Keratinocyte (primary cell): ENCODE measurements at regions not wholly inside any gene's neighbourhood (a gene's known extent, or its start where the extent isn't known, plus 50 kb on each side); places are given as distances from the start of the nearest gene placed in this dataset.

Experiments
- DNase-seq: peaks from one replicate; pipeline ENCODE4 v3.0.0-alpha.2; 2011; ENCODE audit warnings: low read depth, missing footprints, low spot score
- FAIRE-seq: peaks from 2 replicates; lab custom pipeline; 2011; peaks lifted over from hg19 to GRCh38; lab: Jason Lieb, UNC
- H2AFZ ChIP-seq: 2 replicates; pipeline ENCODE4 v1.6.0; 2012; ENCODE audit warnings: low read length, control low read depth, inconsistent platforms; ENCODE audit not compliant: control insufficient read depth
- H3K27ac ChIP-seq: 2 replicates; pipeline ENCODE4 v1.5.1; 2011; ENCODE audit warnings: low read length; ENCODE audit not compliant: control insufficient read depth, insufficient read depth
- H3K27me3 ChIP-seq: 3 replicates; pipeline ENCODE4 v1.6.0; 2011; ENCODE audit warnings: low read length; ENCODE audit not compliant: control insufficient read depth, insufficient read depth; ENCODE audit errors: extremely low read depth
- H3K36me3 ChIP-seq, 2 experiments: 2 replicates in 1 of 2; 3 replicates in 1 of 2; pipeline ENCODE4 v1.5.1; 2011; ENCODE audit warnings: low read length in 2 of 2, mild to moderate bottlenecking in 1 of 2; ENCODE audit not compliant: control insufficient read depth in 2 of 2, insufficient read depth in 2 of 2; ENCODE audit errors: extremely low read depth in 1 of 2
- H3K4me1 ChIP-seq: 3 replicates; pipeline ENCODE4 v1.5.1; 2011; ENCODE audit warnings: low read length; ENCODE audit not compliant: control insufficient read depth, insufficient read depth; ENCODE audit errors: extremely low read depth
- H3K4me2 ChIP-seq: 3 replicates; pipeline ENCODE4 v1.6.0; 2011; ENCODE audit warnings: low read depth, low read length; ENCODE audit not compliant: control insufficient read depth, insufficient read depth; ENCODE audit errors: extremely low read depth
- H3K4me3 ChIP-seq, 3 experiments: fragments of 200-600 bp in 1 of 3; sonication (generic) in 1 of 3; 2 replicates in 2 of 3; 3 replicates in 1 of 3; pipeline ENCODE4 v1.5.1; 2011 to 2016; ENCODE audit warnings: low read length in 3 of 3, mild to moderate bottlenecking in 3 of 3, control low read depth in 2 of 3, inconsistent platforms in 1 of 3, low read depth in 1 of 3, mixed read lengths in 1 of 3, mixed run types in 1 of 3, moderate library complexity in 1 of 3; ENCODE audit not compliant: control insufficient read depth in 2 of 3, insufficient read depth in 2 of 3; ENCODE audit errors: extremely low read depth in 1 of 3
- H3K79me2 ChIP-seq: 2 replicates; pipeline ENCODE4 v1.6.0; 2012; ENCODE audit warnings: low read length; ENCODE audit not compliant: control insufficient read depth, insufficient read depth
- H3K9ac ChIP-seq: 3 replicates; pipeline ENCODE4 v1.6.0; 2011; ENCODE audit warnings: low read length; ENCODE audit not compliant: control insufficient read depth, insufficient read depth; ENCODE audit errors: extremely low read depth
- H3K9me1 ChIP-seq: 3 replicates; pipeline ENCODE4 v1.6.0; 2011; ENCODE audit warnings: low read length; ENCODE audit not compliant: control insufficient read depth, insufficient read depth; ENCODE audit errors: extremely low read depth
- H3K9me3 ChIP-seq: 2 replicates; pipeline ENCODE4 v1.5.1; 2012; ENCODE audit warnings: low read depth, low read length; ENCODE audit not compliant: control insufficient read depth
- H4K20me1 ChIP-seq: 3 replicates; pipeline ENCODE4 v1.6.0; 2011; ENCODE audit warnings: low read length; ENCODE audit not compliant: control insufficient read depth, insufficient read depth; ENCODE audit errors: extremely low read depth
- CTCF ChIP-seq, 3 experiments: IDR thresholded peaks in 1 of 3; conservative IDR thresholded peaks in 1 of 3; optimal IDR thresholded peaks in 1 of 3; 2 replicates in 2 of 3; 3 replicates in 1 of 3; pipeline versions ENCODE3 to v1.5.1; 2011; ENCODE audit warnings: low read length in 3 of 3, mild to moderate bottlenecking in 3 of 3, moderate library complexity in 2 of 3, control low read depth in 1 of 3, inconsistent platforms in 1 of 3; ENCODE audit not compliant: insufficient read depth in 2 of 3; ENCODE audit errors: extremely low read depth in 1 of 3
- EZH2 ChIP-seq: IDR thresholded peaks from one replicate; pipeline ENCODE4 v1.6.1; 2012; ENCODE audit warnings: inconsistent platforms, mild to moderate bottlenecking, low read length, moderate library complexity
- dilution Hi-C: fragments of 300-500 bp; cut with MboI; formaldehyde crosslinking; loops from one replicate; pipeline ENCODE4 v1.7.0; 2020; ENCODE audit warnings: low sequenced_read_pairs; ENCODE audit not compliant: extremely low pct_ligation_motif_present

- Histone ChIP-seq H3K27ac (no peak overlapping the region), H3K4me1 (no peaks in the 10 kb centered on the region), H3K27me3 (no peaks in the 10 kb centered on the region), H3K4me2 (no peak overlapping the region), H3K79me2 (no peaks in the 10 kb centered on the region), H3K9me1 (no peaks in the 10 kb centered on the region), H3K9me3 (peaks cover 3% of the 10 kb centered on the region), H3K4me3 (no peak overlapping the region), H3K36me3 (no peaks in the 10 kb centered on the region), H3K9ac (no peak overlapping the region), H4K20me1 (no peaks in the 10 kb centered on the region), H2AFZ (no peak overlapping the region)
- dilution Hi-C loops = no loop called here
- TF ChIP-seq EZH2 (no peak), CTCF (optimal IDR thresholded peaks at IDR 0.05 in 1 of 3, IDR thresholded peaks at IDR 0.05 in 1 of 3, conservative IDR thresholded peaks at IDR 0.05 in 1 of 3; ENCODE audit: extremely low read depth in 1 of 3, insufficient read depth in 2 of 3, low read length in 3 of 3) (no peak)
- DNase-seq (no peak), FAIRE-seq (no peak)
Measured at GRCh38 chr18:76752400-76752799, 70.0 kb upstream of the ZNF236 start.

GRCh38 chr18:76750917-76751890, 71.2 kb upstream of the ZNF236 start:
- TF ChIP-seq CTCF (optimal IDR thresholded peaks at IDR 0.05 in 1 of 3, IDR thresholded peaks at IDR 0.05 in 1 of 3, conservative IDR thresholded peaks at IDR 0.05 in 1 of 3; ENCODE audit: extremely low read depth in 1 of 3, insufficient read depth in 2 of 3, low read length in 3 of 3) = no peak
- TF ChIP-seq EZH2 = no peak
- FAIRE-seq (no peak), DNase-seq (no peak)
- Histone ChIP-seq H3K9me1 (no peaks in the 10 kb centered on the region), H2AFZ (no peak overlapping the region), H3K9ac (no peak overlapping the region), H3K4me2 (no peak overlapping the region), H3K36me3 (no peaks in the 10 kb centered on the region), H3K4me3 (no peak overlapping the region), H3K9me3 (peaks cover 3% of the 10 kb centered on the region), H3K27ac (no peak overlapping the region), H3K79me2 (no peaks in the 10 kb centered on the region), H3K27me3 (no peaks in the 10 kb centered on the region), H4K20me1 (no peaks in the 10 kb centered on the region), H3K4me1 (no peaks in the 10 kb centered on the region)
- dilution Hi-C loops = no loop called here
